ENCODE measurements at regions not wholly inside any gene's neighbourhood (a gene's known extent, or its start where the extent isn't known, plus 50 kb on each side); places are given as distances from the start of the nearest gene placed in this dataset.
"Not testable (repeated sequence)": the region's sequence is repeated elsewhere in the genome, so short reads cannot be mapped to it uniquely, and the experiment has no call there.

DNA sequence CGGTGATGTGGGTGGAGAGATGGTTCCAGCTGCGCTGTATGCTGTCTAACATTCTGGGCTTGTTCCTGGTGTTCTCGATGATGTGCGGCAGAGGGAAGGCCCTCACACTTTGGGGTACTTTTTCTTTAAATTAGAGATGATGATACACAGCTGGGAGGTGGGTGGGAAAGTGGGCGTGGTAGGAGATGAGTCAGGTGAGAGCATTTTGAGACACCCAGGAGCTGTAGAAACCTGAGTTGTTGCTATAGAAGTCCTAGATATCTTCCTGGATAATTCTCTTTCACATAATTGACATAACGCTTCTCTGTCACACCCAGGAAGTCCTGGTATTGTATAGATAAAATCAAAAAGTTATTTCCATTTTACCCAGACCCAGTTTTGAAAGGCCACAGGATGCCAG, 103.8 kb upstream of the ALKAL2 start:
- no peak for DNase-seq

DNA sequence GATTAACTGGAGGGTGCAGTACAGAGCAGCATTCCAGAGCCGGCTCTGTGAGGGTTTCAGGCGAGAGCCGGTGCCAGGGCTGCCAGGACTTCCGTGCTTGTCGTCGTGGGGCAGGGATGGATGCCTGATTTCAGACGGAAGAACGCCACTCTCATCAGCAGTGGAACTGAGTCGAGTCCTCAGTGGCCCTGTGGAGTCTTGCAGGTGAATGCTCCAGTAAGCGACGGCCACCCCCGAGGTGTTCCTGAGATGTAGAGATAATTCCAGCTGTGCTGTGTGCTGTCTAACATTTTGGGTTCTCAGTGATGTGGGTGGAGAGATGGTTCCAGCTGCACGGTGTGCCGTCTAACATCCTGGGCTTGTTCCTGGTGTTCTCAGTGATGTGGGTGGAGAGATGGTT, 103.1 kb upstream of the ALKAL2 start:
- no peak for DNase-seq

DNA sequence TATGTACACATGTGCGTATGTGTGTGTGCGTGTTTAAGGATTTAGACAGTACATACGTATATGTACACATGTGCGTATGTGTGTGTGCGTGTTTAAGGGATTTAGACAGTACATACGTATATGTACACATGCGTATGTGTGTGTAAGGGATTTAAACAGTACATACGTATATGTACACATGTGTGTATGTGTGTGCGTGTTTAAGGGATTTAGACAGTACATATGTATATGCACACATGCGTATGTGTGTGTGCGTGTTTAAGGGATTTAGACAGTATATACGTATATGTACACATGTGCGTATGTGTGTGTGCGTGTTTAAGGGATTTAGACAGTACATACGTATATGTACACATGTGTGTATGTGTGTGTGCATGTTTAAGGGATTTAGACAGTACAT, 102.1 kb upstream of the ALKAL2 start:
- DNase-seq, result not testable (repeated sequence)

DNA sequence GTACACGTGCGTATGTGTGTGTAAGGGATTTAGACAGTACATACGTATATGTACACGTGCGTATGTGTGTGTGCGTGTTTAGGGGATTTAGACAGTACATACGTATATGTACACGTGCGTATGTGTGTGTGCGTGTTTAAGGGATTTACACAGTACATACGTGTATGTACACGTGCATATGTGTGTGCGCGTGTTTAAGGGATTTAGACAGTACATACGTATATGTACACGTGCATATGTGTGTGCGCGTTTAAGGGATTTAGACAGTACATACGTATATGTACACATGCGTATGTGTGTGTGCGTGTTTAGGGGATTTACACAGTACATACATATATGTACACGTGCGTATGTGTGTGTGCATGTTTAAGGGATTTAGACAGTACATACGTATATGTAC, 100.9 kb upstream of the ALKAL2 start:
- not testable (repeated sequence) for DNase-seq

DNA sequence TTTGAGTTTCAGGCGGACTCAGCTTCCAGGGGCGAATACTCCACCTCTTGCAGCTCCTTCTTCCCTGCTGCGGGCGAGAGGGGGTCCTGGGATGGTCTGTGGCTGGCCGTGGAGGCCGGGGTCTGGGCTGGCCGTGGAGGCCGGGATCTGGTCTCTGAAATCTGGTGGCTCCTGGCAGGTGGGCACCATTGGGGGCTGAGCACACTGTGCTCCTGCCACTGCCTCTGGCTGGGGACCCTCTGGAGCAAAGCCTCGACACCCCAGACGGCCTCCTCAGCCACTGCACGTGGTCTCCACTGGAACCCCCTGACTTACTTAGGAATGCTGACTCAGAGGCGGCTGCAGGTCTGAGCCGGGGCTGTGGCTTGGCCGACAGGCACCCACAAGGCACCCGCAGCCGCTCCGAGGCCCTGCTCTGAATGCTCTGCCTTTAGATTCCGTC, 100.1 kb upstream of the ALKAL2 start:
- no peak for DNase-seq

DNA sequence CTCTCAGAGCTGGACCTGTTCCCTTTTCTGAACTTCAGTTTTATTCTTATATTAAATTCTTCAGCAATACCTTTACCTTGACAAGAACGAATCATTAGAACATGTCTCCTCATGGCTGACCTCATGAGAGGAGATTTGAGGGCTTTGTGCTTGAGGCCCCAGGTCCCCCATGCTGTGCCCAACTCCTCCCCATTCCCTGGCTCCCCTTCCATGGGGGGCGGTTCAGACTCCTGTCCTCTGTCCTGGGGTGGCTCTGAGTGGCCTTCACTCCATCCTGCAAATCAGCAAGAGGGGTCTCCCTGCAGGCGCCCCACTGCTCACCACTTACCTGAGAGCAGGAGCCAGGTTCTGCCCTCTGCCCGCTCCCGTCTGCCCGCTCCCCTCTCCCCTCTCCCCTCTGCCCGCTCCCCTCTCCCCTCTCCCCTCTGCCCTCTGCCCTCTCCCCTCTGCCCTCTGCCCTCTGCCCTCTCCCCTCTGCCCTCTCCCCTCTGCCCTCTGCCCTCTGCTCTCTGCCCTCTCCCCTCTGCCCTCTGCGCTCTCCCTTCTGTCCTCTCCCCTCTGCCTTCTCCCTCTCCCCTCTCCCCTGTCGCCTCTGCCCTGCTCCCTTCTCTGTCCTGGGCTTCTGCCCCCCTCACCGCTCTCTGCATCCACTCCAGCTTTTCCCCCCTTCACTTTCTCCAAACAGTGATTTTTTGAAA, 98.7 kb upstream of the ALKAL2 start:
- DNase-seq, result no peak

DNA sequence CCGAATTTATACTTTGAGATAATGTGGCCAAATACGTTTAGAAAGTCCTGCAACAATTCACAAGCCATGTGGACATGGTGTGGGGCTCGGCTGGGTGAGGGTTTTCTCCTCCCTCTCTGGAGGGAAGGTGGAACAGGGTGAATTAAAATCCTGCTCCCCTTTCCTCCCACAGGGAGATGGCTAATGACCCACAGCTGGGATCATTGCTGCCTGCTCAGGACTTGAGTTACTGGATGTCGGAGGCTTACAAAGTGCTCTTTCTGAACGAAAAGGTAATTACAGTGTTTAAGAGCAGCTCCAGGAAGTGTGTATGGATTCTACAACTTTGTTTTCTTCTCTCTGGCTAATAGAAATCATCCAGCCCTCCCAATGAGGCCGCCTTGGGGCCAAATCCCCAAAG, 97.9 kb upstream of the ALKAL2 start:
- DNase-seq, result no peak

DNA sequence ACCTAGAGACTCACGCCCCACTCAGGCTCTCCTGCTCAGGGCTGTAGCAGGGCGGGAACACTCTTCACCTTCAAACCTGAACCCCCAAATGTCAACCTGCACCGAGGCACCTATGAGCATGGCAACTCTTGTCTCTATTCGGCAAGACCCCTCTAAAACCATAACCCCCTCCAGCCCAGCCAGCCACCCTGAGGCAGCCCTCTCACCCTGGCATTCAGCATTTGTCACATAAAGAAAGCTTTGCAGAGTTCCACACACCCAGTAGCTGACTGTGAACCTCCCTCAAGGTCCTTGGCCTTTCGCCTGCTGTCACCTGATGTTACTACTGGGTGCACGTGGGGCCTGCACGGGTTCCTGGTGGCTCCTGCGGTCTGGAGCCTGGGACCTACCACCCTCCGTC, 97.2 kb upstream of the ALKAL2 start:
- DNase-seq, result no peak

DNA sequence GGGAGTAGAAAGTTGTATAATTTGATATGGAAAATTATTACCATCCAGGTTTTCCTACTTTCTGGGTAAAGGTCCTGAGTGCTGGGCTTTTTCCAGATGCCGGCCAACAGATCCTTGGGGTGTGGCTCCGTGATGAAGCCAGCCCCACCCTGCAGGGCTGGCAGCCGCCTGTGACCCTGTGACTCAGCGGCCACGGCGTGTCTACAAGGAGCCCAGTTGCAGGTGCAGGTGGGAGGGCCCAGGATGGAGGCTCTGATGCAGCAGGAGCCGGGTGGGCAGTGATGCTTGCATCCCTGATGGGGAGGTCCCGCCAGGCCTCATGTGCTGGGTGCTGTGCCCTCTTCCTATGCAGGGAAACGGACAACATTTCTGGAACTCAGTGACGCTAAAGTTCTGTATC, 96.0 kb upstream of the ALKAL2 start:
- no peak for DNase-seq

DNA sequence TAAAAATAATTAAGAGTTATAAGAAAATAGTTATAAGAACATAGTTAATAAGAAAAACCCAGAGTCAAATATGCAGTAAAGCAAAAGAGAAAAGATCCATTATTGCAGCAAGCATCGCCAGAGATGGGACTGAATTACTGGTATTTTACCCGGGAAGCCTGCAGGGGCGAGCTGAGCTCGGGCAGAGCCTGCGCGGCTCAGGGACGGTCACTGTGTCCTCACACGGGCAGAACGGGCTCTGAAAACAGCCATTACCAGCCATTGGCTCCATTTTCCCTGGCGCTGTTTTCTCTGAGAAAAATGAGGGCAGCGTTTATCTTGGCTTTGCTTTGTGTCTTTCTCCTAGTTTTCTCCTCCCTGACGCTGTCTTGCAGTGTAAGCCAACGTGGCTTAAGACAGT, 95.3 kb upstream of the ALKAL2 start:
- no peak for DNase-seq

DNA sequence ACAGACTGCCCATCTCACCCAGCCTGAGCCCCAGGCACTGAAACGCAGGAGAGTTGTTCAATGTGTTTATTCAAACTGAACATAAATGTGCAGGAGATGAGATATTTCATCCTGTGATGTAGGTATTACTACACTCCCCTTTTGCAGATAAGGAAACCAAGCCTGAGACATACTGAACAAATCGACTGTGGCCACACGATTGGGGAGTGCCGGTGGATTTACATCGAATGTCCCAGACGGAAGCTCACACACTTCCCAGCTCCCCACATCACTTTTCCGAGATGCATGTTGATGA, 94.8 kb upstream of the ALKAL2 start:
- no peak for DNase-seq

DNA sequence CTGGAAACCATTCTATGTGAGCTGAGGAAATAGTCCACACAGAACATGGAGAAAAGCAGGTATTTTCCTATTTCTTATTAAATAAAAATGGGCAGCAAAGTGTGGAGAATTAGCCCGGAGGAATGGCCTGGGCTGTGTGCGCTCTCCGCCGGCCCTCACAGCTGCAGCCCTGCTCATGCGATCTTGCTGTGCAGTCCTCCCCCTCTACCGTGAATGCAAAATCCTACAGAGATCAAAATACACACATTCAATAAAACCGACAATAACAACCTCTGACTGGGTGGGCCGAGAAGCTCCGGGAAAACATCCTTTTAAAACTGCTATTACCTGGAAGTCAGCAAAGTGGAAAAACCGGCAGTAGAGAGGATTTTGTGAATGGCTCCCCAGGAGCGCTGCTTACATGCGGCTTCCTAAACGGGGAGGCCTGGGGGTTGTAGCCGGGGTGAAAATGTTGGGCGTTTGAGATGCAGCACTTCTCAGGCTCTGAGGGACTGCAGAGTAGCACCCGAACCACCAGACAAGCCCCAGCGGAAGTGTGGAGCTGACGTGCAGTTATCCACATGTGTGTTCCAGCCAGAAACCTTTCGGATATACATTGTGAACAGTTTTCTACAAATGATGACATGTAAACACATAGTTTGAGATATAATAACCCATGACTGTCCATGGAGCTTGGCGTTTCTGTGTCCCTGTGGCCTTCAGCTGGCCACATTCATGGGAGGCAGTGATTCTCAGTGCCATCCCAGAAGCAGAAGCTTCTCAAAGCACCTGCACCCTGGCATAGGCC, 94.2 kb upstream of the ALKAL2 start:
- no peak for DNase-seq

DNA sequence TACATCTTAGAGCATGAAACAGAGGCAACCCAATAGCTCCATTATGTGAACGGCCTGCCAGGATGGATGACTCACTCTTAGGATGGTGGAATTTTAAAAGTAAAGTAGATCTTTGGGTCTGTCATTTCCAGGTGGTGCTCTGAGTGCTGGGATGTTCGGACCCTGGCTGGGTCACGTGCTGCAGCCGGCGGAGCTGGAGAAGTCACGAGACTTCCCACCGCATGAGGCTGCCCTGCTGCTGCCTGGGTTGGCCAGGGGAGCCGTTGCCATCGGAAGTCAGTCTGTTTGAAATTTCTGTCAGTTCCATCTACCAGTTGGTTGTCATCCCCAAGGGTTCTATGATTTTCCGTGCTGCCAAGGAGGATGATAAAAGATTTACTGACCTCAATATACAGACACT, 93.3 kb upstream of the ALKAL2 start:
- no peak for DNase-seq

DNA sequence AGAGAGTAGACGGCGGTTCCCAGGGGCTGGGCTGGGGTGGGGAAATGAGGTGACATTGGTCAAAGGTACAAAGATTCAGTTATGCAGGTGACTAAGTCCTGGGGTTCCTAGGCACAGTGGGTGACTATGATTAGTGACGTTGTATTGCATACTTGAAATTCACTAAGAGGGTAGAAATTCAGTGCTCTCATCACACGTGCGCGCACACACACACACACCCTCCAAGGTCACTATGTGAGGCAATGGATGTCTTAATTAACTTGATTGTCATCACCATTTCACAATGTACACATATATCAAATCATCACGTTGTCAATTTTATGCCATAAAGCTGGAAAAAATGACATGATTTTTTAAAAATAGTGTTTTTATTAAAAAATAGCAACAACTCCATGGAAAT, 92.9 kb upstream of the ALKAL2 start:
- DNase-seq, result no peak

DNA sequence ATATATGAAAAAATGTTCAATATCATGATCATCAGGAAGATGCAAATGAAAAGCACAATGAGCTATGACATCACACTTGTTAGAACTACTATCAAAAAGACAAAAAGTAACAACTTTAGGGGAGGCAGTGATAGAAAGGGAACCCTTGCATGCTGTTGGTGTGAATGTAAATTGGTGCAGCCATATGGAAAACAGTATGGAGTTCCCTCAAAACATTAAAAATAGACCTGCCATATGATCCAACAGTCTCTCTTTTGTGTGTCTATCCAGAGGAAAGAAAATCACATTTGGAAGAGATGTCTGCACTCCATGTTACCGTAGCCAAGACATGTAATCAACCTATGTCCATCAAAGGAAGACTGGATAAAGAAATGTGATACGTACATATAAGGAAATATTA, 92.3 kb upstream of the ALKAL2 start:
- DNase-seq, result no peak

DNA sequence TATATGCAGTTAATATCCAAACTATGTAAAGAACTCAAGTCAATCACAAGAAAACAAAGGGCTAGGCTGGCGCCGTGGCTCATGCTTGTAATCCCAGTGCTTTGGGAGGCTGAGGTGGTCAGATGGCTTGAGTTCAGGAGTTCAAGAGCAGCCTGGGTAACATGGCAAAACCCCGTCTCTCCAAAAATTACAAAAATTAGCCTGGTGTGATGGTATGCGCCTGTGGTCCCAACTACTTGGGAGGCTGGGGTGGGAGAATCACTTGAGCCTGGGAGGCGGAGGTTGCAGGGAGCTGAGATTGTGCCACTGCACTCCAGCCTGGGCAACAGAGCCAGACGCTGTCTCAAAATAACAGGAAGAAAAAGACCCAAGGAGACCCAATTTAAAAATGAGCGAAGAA, 91.9 kb upstream of the ALKAL2 start:
- DNase-seq, result no peak

DNA sequence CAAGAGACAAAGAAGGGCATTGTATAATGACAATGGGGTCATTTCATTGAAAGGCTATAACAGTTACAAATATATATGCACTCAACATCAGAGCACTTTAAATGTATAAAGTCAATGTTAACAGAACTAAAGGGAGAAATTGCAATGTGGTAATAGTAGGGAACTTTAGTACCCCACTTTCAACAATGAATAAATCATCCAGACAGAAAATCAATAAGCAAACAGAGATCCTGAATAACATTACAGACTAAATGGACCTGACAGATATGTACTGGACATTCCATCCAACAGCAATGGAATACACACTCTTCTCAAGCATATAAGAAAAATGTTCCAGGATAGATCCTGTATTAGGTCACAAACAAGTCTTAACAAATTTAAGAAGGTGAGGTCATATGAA, 90.5 kb upstream of the ALKAL2 start:
- no peak for DNase-seq

DNA sequence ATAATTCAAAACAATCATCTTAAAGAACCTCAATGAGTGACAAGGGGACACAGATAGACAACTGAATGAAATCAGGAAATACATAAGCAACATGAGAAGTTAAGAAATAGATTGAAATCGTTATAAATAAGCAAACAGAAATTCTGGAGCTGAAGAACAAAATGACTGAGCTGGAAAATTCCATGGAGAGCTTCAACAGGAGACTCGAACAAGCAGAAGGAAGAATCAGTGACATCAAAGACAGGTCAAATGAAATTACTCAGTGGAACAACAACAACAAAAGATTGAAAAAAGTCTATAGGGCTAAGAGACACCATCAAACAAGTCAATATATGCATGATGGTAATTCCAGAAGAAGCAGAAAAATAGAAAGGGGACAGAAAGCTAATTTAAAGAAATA, 89.5 kb upstream of the ALKAL2 start:
- DNase-seq, result no peak

DNA sequence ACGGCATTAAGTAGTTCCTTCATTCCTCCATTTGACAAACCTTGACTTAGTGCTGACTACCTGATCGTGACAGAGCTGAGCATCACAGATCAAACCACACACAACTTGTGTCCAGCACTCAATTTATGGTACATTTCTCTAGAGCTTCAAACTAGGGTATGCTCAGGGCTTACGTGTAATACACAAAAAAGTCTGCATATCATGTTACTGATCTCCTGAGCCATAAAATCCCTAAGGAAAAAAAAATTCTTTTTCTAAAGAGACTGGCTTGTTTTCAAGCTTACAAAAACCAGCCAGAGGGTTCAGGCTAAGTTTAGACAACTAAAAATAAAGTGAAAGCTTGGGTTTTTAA, 88.0 kb upstream of the ALKAL2 start:
- DNase-seq, result no peak

DNA sequence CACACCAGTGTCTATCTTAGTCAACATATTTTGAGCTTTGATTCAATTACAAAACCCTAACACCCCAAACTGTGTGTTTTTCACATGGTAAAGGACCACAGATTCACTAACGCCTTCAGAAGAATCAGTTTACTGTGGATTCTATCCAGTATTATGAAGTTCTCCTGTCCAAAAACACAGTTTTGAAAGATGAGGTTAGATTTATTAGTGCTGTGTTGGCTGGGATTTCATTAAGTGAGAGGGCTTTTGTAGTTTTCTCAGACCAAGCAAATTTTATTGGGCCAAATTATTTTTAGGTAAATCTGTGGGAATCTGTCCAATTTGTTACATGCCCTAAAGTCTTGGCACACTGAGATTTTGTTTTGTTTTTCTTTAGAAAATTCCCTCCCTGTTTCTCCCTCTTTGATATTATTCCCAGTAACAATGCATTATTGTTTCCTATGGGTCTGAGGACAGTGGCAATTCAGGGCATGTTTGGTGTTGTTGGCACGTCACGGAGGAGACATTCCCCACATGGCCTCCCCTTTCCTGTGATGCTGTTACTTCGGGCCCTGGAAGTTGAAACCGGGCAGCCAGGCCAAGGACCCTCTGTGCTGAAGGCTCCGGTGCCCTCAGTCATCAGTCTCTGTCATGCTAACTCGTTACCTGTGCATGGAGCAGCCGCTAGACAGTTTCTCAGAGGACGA, 87.5 kb upstream of the ALKAL2 start:
- DNase-seq, result no peak

DNA sequence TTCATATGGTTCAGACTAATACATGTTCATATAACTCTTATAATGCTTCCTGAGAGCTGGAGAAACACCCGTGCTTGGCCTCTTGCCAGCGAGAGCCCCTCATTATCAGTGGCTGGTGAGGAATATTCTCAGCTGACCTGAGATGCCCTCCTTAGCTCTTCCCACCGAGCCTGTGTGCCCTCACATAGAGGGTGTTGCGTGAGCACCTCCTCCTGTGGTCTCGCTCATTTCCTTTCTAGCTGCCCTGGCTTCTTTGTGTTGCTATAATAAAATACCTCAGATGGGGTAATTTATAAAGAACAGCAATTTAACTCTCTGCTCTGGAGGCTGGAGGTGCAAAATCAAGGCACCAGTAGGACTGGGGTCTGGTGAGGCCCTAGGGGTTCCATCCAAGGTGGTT, 80.5 kb upstream of the ALKAL2 start:
- no peak for DNase-seq

DNA sequence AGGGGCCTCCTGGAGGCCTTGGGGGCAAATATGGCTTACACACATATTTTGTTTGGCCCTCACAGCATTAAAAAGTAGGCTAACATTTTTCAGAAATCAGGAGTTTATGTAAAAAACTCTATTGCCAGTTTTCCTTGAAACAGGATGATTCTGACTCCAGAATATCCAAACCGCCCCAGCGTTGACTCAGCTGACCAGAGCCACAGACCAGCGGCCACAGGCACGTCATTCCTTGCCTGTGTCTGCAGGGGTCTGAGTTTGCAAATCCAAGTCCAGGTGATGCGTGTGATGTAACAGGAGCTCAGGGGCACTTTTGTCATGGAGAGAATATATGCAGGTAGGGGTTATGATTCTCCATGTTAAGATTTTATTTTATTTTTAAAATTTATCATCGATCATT, 79.4 kb upstream of the ALKAL2 start:
- DNase-seq, result no peak

DNA sequence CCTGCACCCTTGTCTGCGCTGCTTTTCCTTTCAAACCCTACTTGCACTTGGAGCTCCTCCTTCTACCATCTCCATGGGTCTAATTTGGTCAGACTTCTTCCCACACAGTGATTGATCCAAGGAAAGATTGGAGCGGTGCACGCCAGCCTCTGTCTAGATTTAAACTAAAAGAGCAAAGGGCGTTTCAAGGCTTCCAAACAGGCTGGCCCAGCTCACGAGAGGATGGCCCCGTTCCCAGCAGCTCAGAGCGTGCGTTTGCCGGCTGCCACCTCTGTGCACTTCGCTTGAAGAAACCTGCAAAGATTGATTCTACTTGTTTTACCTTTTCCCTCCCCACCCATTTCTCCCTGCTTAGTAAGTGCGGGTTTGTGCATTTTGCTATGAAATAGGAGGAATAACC, 78.8 kb upstream of the ALKAL2 start:
- DNase-seq, result no peak
